B cell (primary cell): ENCODE measurements at regions not wholly inside any gene's neighbourhood (a gene's known extent, or its start where the extent isn't known, plus 50 kb on each side); places are given as distances from the start of the nearest gene placed in this dataset.
A peak's percentile ranks its signal among the peaks of the same experiment; 100 is the strongest.

Source experiments
- ATAC-seq: fragments of 200-7000 bp; cut with Tn5 transposase; one replicate; pipeline ENCODE4 v1.10.0; 2021; ENCODE audit warnings: low read depth, mild to moderate bottlenecking, moderate number of reproducible peaks, moderate library complexity
- CTCF ChIA-PET: fragments of 350-600 bp; sonication (Branson Sonifier 250); formaldehyde crosslinking; loops from one replicate; lab custom pipeline; 2021; ENCODE audit warnings: antibody characterized with exemption, inconsistent platforms; lab: Charles Lee
- POLR2A ChIA-PET: fragments of 350-600 bp; sonication (Branson Sonifier 250); formaldehyde crosslinking; loops from one replicate; lab custom pipeline; 2021; ENCODE audit warnings: antibody characterized with exemption; lab: Charles Lee
- DNase-seq: peaks from one replicate; pipeline ENCODE4 v3.0.0; 2013
- H2AFZ ChIP-seq: 2 replicates; pipeline ENCODE4 v1.6.1; 2012; ENCODE audit warnings: mild to moderate bottlenecking, low read depth, low read length; ENCODE audit not compliant: insufficient read depth, poor library complexity, severe bottlenecking
- H3K27ac ChIP-seq, 2 donors: 1 replicate in 1 of 2; 2 replicates in 1 of 2; pipeline ENCODE4 v1.5.1; 2012 to 2013; ENCODE audit warnings: low read length in 2 of 2, mild to moderate bottlenecking in 2 of 2, moderate library complexity in 1 of 2
- H3K27me3 ChIP-seq, 4 experiments: fragments of 200-600 bp in 1 of 4; sonication (generic) in 1 of 4; replicated peaks in 1 of 4; 1 replicate in 2 of 4; 2 replicates in 2 of 4; pipeline versions ENCODE4 v1.6.1 to v1.7.0; 2013 to 2016; ENCODE audit warnings: low read length in 3 of 4, mild to moderate bottlenecking in 2 of 4, mixed read lengths in 1 of 4, moderate library complexity in 1 of 4; ENCODE audit not compliant: insufficient read depth in 4 of 4, control insufficient read depth in 3 of 4; ENCODE audit errors: control extremely low read depth in 1 of 4
- H3K36me3 ChIP-seq, 2 experiments: replicated peaks in 1 of 2; 1 replicate in 1 of 2; 2 replicates in 1 of 2; pipeline versions ENCODE4 v1.6.1 to v1.7.1; 2013; ENCODE audit warnings: low read length in 1 of 2; ENCODE audit not compliant: insufficient read depth in 2 of 2, control insufficient read depth in 1 of 2; ENCODE audit errors: control extremely low read depth in 1 of 2, extremely low read depth in 1 of 2
- H3K4me1 ChIP-seq, 2 donors: fragments of 200-600 bp in 1 of 2; sonication (generic) in 1 of 2; 1 replicate in 1 of 2; 2 replicates in 1 of 2; pipeline versions ENCODE4 v1.5.1 to v1.6.1; 2013 to 2017; ENCODE audit warnings: low read length in 2 of 2; ENCODE audit not compliant: control insufficient read depth in 2 of 2, insufficient read depth in 2 of 2
- H3K4me2 ChIP-seq: replicated peaks from 2 replicates; pipeline ENCODE3; 2012; ENCODE audit warnings: mild to moderate bottlenecking, low read depth, low read length; ENCODE audit not compliant: poor library complexity, severe bottlenecking
- H3K4me3 ChIP-seq, 5 experiments: fragments of 200-600 bp in 1 of 5; sonication (generic) in 1 of 5; 1 replicate in 3 of 5; 2 replicates in 2 of 5; pipeline versions ENCODE4 v1.5.1 to v1.7.0; 2011 to 2016; ENCODE audit warnings: low read length in 4 of 5, mild to moderate bottlenecking in 4 of 5, low read depth in 2 of 5, control low read depth in 1 of 5, moderate library complexity in 1 of 5; ENCODE audit not compliant: insufficient read depth in 1 of 5; ENCODE audit errors: control extremely low read depth in 1 of 5, extremely low read depth in 1 of 5
- H3K79me2 ChIP-seq: fragments of 200-600 bp; sonication (generic); one replicate; pipeline ENCODE4 v1.6.0; 2016; ENCODE audit warnings: low read length; ENCODE audit not compliant: control insufficient read depth, insufficient read depth
- H3K9ac ChIP-seq: fragments of 200-600 bp; sonication (generic); 2 replicates; pipeline ENCODE4 v1.6.1; 2017; ENCODE audit warnings: mild to moderate bottlenecking, low read length, moderate library complexity
- H3K9me3 ChIP-seq, 3 donors: one replicate each; pipeline versions ENCODE4 v1.6.1 to v1.7.1; 2013; ENCODE audit warnings: low read length in 2 of 3; ENCODE audit not compliant: control insufficient read depth in 2 of 3, insufficient read depth in 1 of 3; ENCODE audit errors: control extremely low read depth in 1 of 3
- H4K20me1 ChIP-seq: 2 replicates; pipeline ENCODE4 v1.6.0; 2012; ENCODE audit warnings: mild to moderate bottlenecking, low read length; ENCODE audit not compliant: insufficient read depth, control insufficient read depth, poor library complexity, severe bottlenecking
- H3K27ac Mint-ChIP-seq: one replicate; pipeline ENCODE4 v1.8.0; 2021; ENCODE audit warnings: mixed read lengths
- H3K27me3 Mint-ChIP-seq: one replicate; pipeline ENCODE4 v1.8.0; 2021; ENCODE audit warnings: mixed read lengths
- H3K4me1 Mint-ChIP-seq: one replicate; pipeline ENCODE4 v1.8.0; 2021; ENCODE audit warnings: mixed read lengths
- H3K4me3 Mint-ChIP-seq: one replicate; pipeline ENCODE4 v1.8.0; 2021; ENCODE audit warnings: mixed read lengths
- H3K9me3 Mint-ChIP-seq: one replicate; pipeline ENCODE4 v1.8.0; 2022; ENCODE audit warnings: mixed read lengths; ENCODE audit not compliant: insufficient read depth
- CTCF ChIP-seq: fragments of 200-600 bp; IDR thresholded peaks from one replicate; pipeline ENCODE4 v1.8.0; 2022; ENCODE audit warnings: antibody characterized with exemption, mild to moderate bottlenecking
- EZH2 ChIP-seq: IDR thresholded peaks from 2 replicates; pipeline ENCODE4 v1.6.1; 2012; ENCODE audit warnings: borderline replicate concordance, low read depth, mild to moderate bottlenecking, moderate library complexity, low read length; ENCODE audit not compliant: insufficient read depth, poor library complexity, severe bottlenecking
- WGBS: methylation state at CpG from one replicate; pipeline ENCODE4 v1.1.5; 2013; ENCODE audit warnings: missing lambda C conversion rate; ENCODE audit not compliant: insufficient coverage; 5-methylcytosine and 5-hydroxymethylcytosine counted together
- intact Hi-C: fragments of 100-400 bp; cut with micrococcal nuclease; formaldehyde crosslinking; loops from one replicate; pipeline ENCODE4 v1.10.0; 2022

DNA sequence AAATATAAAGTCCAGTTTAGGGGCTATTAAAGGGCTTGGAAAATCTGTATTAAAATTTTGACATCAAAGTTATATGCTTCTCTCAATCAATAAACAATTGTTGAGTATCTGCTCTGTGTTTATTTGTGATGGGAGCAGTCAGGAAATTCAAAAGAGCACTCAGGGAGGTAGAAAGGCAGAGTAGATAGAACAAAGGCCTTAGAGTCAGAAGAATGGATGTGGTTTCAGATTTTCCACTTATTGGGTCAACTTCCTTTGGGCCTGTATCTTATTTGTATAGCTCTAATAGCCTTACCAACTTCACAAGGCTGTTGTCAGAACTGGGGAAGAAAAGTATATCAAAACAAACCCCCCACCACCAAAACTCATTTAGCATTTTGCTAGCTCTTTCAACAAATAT is 302.6 kb downstream of the SPRY2 start:
- Mint-ChIP-seq H3K9me3 (no peaks in the 10 kb centered on the region), H3K27me3 (no peaks in the 10 kb centered on the region), H3K4me1 (peaks cover 32% of the 10 kb centered on the region), H3K27ac (no peak overlapping the region), H3K4me3 (no peak overlapping the region)
- Histone ChIP-seq H3K27ac (no peak overlapping the region), H3K9ac (no peak overlapping the region), H3K9me3 (no peaks in the 10 kb centered on the region), H3K4me1 (peaks cover 28 to 31% of the 10 kb centered on the region in 2 donors), H3K79me2 (no peaks in the 10 kb centered on the region), H3K4me3 (no peak overlapping the region), H3K27me3 (no peaks in the 10 kb centered on the region), H4K20me1 (no peaks in the 10 kb centered on the region), H3K4me2 (peak overlapping the region; percentile 27), H3K36me3 (no peaks in the 10 kb centered on the region), H2AFZ (no peak overlapping the region)
- ChIA-PET POLR2A (no interaction called here), CTCF (interaction anchor here (0.6 kb wide), 1 partner anchor 15 kb away, joined by 3 read pairs; no protein-coding TSS in a partner anchor)
- no peak for TF ChIP-seq EZH2
- no peak for TF ChIP-seq CTCF
- no peak for ATAC-seq
- no peak for DNase-seq
- intact Hi-C loops: no loop called here

DNA sequence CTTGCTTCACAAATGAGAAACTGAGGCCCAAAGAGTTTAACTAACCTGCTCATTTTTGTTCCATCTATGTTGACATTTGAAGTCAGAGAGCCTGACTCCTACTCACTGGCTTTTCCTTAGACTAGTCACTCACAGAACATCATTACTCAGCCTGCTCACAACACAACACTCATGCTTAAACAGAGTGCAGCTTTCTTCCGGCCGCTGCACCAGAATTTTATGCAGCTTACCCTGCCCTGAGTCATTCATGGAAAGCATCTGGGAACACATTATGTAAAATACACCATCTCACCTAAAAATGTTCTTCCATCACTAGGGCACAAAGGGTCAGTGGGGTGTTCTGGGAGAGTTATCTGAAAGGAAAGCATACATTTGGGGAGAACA is 303.4 kb downstream of the SPRY2 start:
- TF ChIP-seq CTCF (no peak), EZH2 (no peak)
- ATAC-seq (no peak), DNase-seq (no peak)
- H3K27ac Mint-ChIP-seq: peak overlapping the region; percentile 22
- peaks cover 28 to 31% of the 10 kb centered on the region in 2 donors for H3K4me1 ChIP-seq
- WGBS: no CpG with 5 or more reads among the region's 2 CpGs
- no peak overlapping the region for H3K9ac ChIP-seq
- no peaks in the 10 kb centered on the region for H3K27me3 Mint-ChIP-seq
- no peaks in the 10 kb centered on the region for H3K79me2 ChIP-seq
- no peaks in the 10 kb centered on the region for H3K9me3 ChIP-seq
- no peak overlapping the region for H3K4me2 ChIP-seq
- H3K4me1 Mint-ChIP-seq: peaks cover 32% of the 10 kb centered on the region
- CTCF ChIA-PET: no interaction called here
- H3K27me3 ChIP-seq: no peaks in the 10 kb centered on the region
- no peaks in the 10 kb centered on the region for H3K9me3 Mint-ChIP-seq
- no peak overlapping the region for H3K4me3 Mint-ChIP-seq
- intact Hi-C loops: no loop called here
- no peaks in the 10 kb centered on the region for H3K36me3 ChIP-seq
- no peak overlapping the region for H3K27ac ChIP-seq
- no peak overlapping the region for H2AFZ ChIP-seq
- POLR2A ChIA-PET: no interaction called here
- H4K20me1 ChIP-seq: no peaks in the 10 kb centered on the region
- no peak overlapping the region for H3K4me3 ChIP-seq
